ENCODE measurements at regions not wholly inside any gene's neighbourhood (a gene's known extent, or its start where the extent isn't known, plus 50 kb on each side); places are given as distances from the start of the nearest gene placed in this dataset.

DNA sequence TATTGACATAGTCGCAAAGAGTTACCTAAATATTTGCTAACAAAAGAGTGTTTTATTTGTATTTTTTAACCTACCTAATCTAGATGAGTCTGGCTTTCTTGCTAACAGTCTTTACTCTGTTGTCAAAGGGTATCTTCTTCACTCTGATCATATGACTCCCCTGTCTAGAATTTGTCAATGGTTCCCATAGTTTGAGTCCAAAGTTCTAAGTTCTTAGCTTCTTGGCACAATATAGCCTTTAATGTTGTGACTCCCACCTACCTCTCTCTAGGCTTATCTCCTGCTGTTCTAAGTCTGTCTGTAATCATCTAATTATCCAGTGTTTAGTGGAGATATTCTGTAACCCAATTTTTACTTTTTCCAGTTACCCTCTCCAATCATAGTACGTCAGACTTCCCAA is 104.3 kb upstream of the PDE3A start:
- Mint-ChIP-seq H3K36me3 (ENCODE audit: low read depth) (no peaks in the 10 kb centered on the region), H3K4me1 (ENCODE audit: low read depth) (no peaks in the 10 kb centered on the region)

DNA sequence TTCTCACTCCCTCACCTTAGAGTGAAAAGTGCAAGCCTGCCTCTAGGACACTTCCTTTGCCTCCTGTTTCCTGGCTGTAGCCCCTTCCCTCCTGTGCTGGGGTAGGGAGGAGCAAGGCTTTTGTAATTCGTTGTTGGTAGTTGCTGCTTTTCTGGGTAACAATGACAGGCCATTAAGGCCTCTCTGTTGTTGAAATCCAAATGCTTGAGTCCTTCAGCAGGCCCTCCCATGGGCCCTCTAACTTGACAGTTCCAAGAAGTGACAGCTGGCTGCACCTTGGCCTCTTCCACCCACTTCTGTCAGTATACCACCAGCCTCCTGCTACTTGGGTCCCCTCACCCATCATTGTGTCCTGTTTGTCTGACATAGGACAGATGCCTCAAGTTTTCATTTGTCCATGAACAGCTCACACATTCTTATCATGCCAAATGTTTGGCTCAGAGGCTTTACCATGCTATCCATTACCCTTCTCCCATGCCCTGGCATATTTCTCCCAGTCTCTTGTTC is 103.7 kb upstream of the PDE3A start:
- no peaks in the 10 kb centered on the region for H3K9me3 ChIP-seq (ENCODE audit: control insufficient read depth in 1 of 2, insufficient read depth in 1 of 2, low read length in 2 of 2)
- intact Hi-C loops (cut with DNase I, micrococcal nuclease): no loop called here
- Mint-ChIP-seq H3K36me3 (ENCODE audit: low read depth) (no peaks in the 10 kb centered on the region), H3K4me3 (no peak overlapping the region), H3K27ac (no peak overlapping the region), H3K9me3 (no peaks in the 10 kb centered on the region), H3K27me3 (no peaks in the 10 kb centered on the region), H3K4me1 (ENCODE audit: low read depth) (no peaks in the 10 kb centered on the region)
- no peaks in the 10 kb centered on the region for H3K4me1 ChIP-seq (ENCODE audit: insufficient read depth, low read length)
- DNase-seq (no peak), ATAC-seq (ENCODE audit: poor library complexity) (no peak)
- no peak overlapping the region for H3K4me3 ChIP-seq (ENCODE audit: low read length)
- TF ChIP-seq, protein P1, sequence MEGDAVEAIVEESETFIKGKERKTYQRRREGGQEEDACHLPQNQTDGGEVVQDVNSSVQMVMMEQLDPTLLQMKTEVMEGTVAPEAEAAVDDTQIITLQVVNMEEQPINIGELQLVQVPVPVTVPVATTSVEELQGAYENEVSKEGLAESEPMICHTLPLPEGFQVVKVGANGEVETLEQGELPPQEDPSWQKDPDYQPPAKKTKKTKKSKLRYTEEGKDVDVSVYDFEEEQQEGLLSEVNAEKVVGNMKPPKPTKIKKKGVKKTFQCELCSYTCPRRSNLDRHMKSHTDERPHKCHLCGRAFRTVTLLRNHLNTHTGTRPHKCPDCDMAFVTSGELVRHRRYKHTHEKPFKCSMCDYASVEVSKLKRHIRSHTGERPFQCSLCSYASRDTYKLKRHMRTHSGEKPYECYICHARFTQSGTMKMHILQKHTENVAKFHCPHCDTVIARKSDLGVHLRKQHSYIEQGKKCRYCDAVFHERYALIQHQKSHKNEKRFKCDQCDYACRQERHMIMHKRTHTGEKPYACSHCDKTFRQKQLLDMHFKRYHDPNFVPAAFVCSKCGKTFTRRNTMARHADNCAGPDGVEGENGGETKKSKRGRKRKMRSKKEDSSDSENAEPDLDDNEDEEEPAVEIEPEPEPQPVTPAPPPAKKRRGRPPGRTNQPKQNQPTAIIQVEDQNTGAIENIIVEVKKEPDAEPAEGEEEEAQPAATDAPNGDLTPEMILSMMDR (IDR thresholded peaks at IDR 0.05): no peak
- POLR2A ChIA-PET: no interaction called here
- H3K27me3 ChIP-seq (ENCODE audit: control insufficient read depth in 1 of 2, insufficient read depth in 2 of 2, low read length in 2 of 2): no peaks in the 10 kb centered on the region
- CTCF ChIA-PET: no interaction called here
- no peaks in the 10 kb centered on the region for H3K36me3 ChIP-seq (ENCODE audit: insufficient read depth, low read length)
- H3K27ac ChIP-seq (ENCODE audit: low read depth in 1 of 2, low read length in 2 of 2): no peak overlapping the region

More for the DNA sequence above, 104.3 kb upstream of the PDE3A start:
- Histone ChIP-seq H3K36me3 (ENCODE audit: insufficient read depth, low read length) (no peaks in the 10 kb centered on the region), H3K27ac (ENCODE audit: low read depth in 1 of 2, low read length in 2 of 2) (no peak overlapping the region), H3K9me3 (ENCODE audit: control insufficient read depth in 1 of 2, insufficient read depth in 1 of 2, low read length in 2 of 2) (no peaks in the 10 kb centered on the region), H3K4me1 (ENCODE audit: insufficient read depth, low read length) (no peaks in the 10 kb centered on the region), H3K4me3 (ENCODE audit: low read length) (no peak overlapping the region), H3K27me3 (ENCODE audit: control insufficient read depth in 1 of 2, insufficient read depth in 2 of 2, low read length in 2 of 2) (no peaks in the 10 kb centered on the region)
- no peak overlapping the region for H3K4me3 Mint-ChIP-seq
- ATAC-seq (ENCODE audit: poor library complexity) (no peak), DNase-seq (no peak)
- H3K9me3 Mint-ChIP-seq: no peaks in the 10 kb centered on the region
- no peaks in the 10 kb centered on the region for H3K27me3 Mint-ChIP-seq
- TF ChIP-seq, protein P1 (IDR thresholded peaks at IDR 0.05): no peak
- CTCF ChIA-PET: no interaction called here
- POLR2A ChIA-PET: no interaction called here
- H3K27ac Mint-ChIP-seq: no peak overlapping the region
- intact Hi-C loops (cut with DNase I, micrococcal nuclease): no loop called here

GRCh38 chr12:20268121-20268732 is 100.1 kb upstream of the PDE3A start:
- TF ChIP-seq, protein P1 (IDR thresholded peaks at IDR 0.05): no peak
- no peak overlapping the region for H3K4me3 Mint-ChIP-seq
- ATAC-seq (ENCODE audit: poor library complexity): no peak

More at GRCh38 chr12:20268121-20268732, 100.1 kb upstream of the PDE3A start:
- Histone ChIP-seq H3K4me3 (ENCODE audit: low read length) (no peak overlapping the region), H3K4me1 (ENCODE audit: insufficient read depth, low read length) (no peaks in the 10 kb centered on the region), H3K27ac (ENCODE audit: low read depth in 1 of 2, low read length in 2 of 2) (no peak overlapping the region), H3K36me3 (ENCODE audit: insufficient read depth, low read length) (no peaks in the 10 kb centered on the region), H3K27me3 (ENCODE audit: control insufficient read depth in 1 of 2, insufficient read depth in 2 of 2, low read length in 2 of 2) (no peaks in the 10 kb centered on the region), H3K9me3 (ENCODE audit: control insufficient read depth in 1 of 2, insufficient read depth in 1 of 2, low read length in 2 of 2) (no peaks in the 10 kb centered on the region)
- no peaks in the 10 kb centered on the region for H3K4me1 Mint-ChIP-seq (ENCODE audit: low read depth)
- no peaks in the 10 kb centered on the region for H3K27me3 Mint-ChIP-seq
- H3K36me3 Mint-ChIP-seq (ENCODE audit: low read depth): no peaks in the 10 kb centered on the region
- intact Hi-C loops (cut with DNase I, micrococcal nuclease): no loop called here
- DNase-seq: no peak
- H3K9me3 Mint-ChIP-seq: no peaks in the 10 kb centered on the region
- ChIA-PET POLR2A (no interaction called here), CTCF (no interaction called here)
- H3K27ac Mint-ChIP-seq: no peak overlapping the region

Measured in CD4-positive, alpha-beta T cell (primary cell).